A549 (cell line): ENCODE measurements at regions not wholly inside any gene's neighbourhood (a gene's known extent, or its start where the extent isn't known, plus 50 kb on each side); places are given as distances from the start of the nearest gene placed in this dataset.

Experiments used
- ATAC-seq, 2 experiments: fragments of 200-7000 bp in 1 of 2; fragments of >200 bp in 1 of 2; cut with Nextera tagmentation in 1 of 2; cut with Tn5 transposase in 1 of 2; 3 replicates each; pipeline versions ENCODE4 v1.8.0 to v1.9.1; 2018 to 2020; ENCODE audit warnings: mild to moderate bottlenecking in 1 of 2, moderate library complexity in 1 of 2
- CTCF ChIA-PET: fragments of 300-600 bp; sonication (Branson Sonifier 250); formaldehyde crosslinking; extraction: SDS; loops from one replicate; lab custom pipeline; 2021; ENCODE audit warnings: antibody characterized with exemption, inconsistent platforms; lab: Yijun Ruan, JAX
- POLR2A ChIA-PET: fragments of 350-600 bp; formaldehyde crosslinking; extraction: SDS; loops from one replicate; lab custom pipeline; 2021; ENCODE audit warnings: antibody characterized with exemption, inconsistent platforms; lab: Yijun Ruan, JAX
- DNase-seq, 2 experiments: peaks; one replicate each; pipeline versions ENCODE4 v3.0.0 to v3.0.0-alpha.2; 2011 to 2016; ENCODE audit warnings: low read depth in 1 of 2, low spot score in 1 of 2
- FAIRE-seq: peaks from 2 replicates; lab custom pipeline; 2011; peaks lifted over from hg19 to GRCh38; lab: Jason Lieb, UNC
- H3K27ac ChIP-seq, 2 experiments: fragments of >200 bp; sonication (Bioruptor Twin); formaldehyde crosslinking; 3 replicates each; pipeline ENCODE4 v1.5.1; 2016 to 2017
- H3K4me1 ChIP-seq: fragments of >200 bp; sonication (Bioruptor Twin); formaldehyde crosslinking; 3 replicates; pipeline ENCODE4 v1.6.1; 2016
- H3K4me2 ChIP-seq: fragments of >200 bp; sonication (Bioruptor Twin); formaldehyde crosslinking; 3 replicates; pipeline ENCODE4 v1.6.1; 2016
- H3K4me3 ChIP-seq: fragments of >200 bp; sonication (Bioruptor Twin); formaldehyde crosslinking; 3 replicates; pipeline ENCODE4 v1.5.1; 2016
- H3K9me3 ChIP-seq: fragments of >200 bp; sonication (Bioruptor Twin); formaldehyde crosslinking; 3 replicates; pipeline ENCODE4 v1.6.1; 2016
- CBX2 ChIP-seq: fragments of 200-600 bp; sonication (generic); IDR thresholded peaks from 2 replicates; pipeline ENCODE4 v1.6.1; 2016; ENCODE audit warnings: low read depth, mild to moderate bottlenecking, borderline replicate concordance
- EHMT2 ChIP-seq: fragments of 200-600 bp; sonication (generic); IDR thresholded peaks from 2 replicates; pipeline ENCODE4 v1.6.1; 2016; ENCODE audit warnings: antibody characterized with exemption, low read depth, mild to moderate bottlenecking, moderate library complexity
- EP300 ChIP-seq, 2 experiments: fragments of >200 bp; sonication (Bioruptor Twin); formaldehyde crosslinking; IDR thresholded peaks; 2 replicates in 1 of 2; 3 replicates in 1 of 2; pipeline ENCODE4 v1.6.1; 2016 to 2017
- ESRRA ChIP-seq: fragments of 150-350 bp; IDR thresholded peaks from 2 replicates; pipeline ENCODE4 v1.6.1; 2014; ENCODE audit warnings: mild to moderate bottlenecking, low read length, borderline replicate concordance
- FOSB ChIP-seq: fragments of 250-450 bp; sonication (Bioruptor Pico); IDR thresholded peaks from 2 replicates; pipeline ENCODE4 v1.5.0; 2020; ENCODE audit warnings: mild to moderate bottlenecking, moderate library complexity
- FOXS1 ChIP-seq: fragments of 250-450 bp; sonication (Bioruptor Pico); IDR thresholded peaks from 2 replicates; pipeline ENCODE4 v1.5.0; 2020; ENCODE audit warnings: mild to moderate bottlenecking, moderate library complexity
- GATA3 ChIP-seq: IDR thresholded peaks from 2 replicates; pipeline ENCODE4 v1.6.1; 2012; ENCODE audit warnings: borderline replicate concordance
- HOXA7 ChIP-seq: fragments of 250-450 bp; sonication (Bioruptor Pico); IDR thresholded peaks from 2 replicates; pipeline ENCODE4 v1.5.0; 2020; ENCODE audit warnings: mild to moderate bottlenecking, moderate library complexity
- HOXB13 ChIP-seq: fragments of 250-450 bp; sonication (Bioruptor Pico); IDR thresholded peaks from 2 replicates; pipeline ENCODE4 v1.5.0; 2020; ENCODE audit warnings: low read depth, mild to moderate bottlenecking, moderate library complexity
- JUNB ChIP-seq: fragments of >200 bp; sonication (Bioruptor Twin); formaldehyde crosslinking; IDR thresholded peaks from 2 replicates; pipeline ENCODE4 v1.6.1; 2016
- KDM5A ChIP-seq: fragments of 200-600 bp; sonication (generic); IDR thresholded peaks from 2 replicates; pipeline ENCODE4 v1.6.1; 2016; ENCODE audit warnings: antibody characterized with exemption, mild to moderate bottlenecking
- MAFK ChIP-seq: fragments of 450-650 bp; IDR thresholded peaks from 2 replicates; pipeline ENCODE4 v1.6.1; 2014; ENCODE audit not compliant: partially characterized antibody
- NFE2L2 ChIP-seq: fragments of 150-350 bp; conservative IDR thresholded peaks from 2 replicates; pipeline ENCODE4 v1.6.1; 2014; ENCODE audit warnings: low read length
- POLR2A ChIP-seq: IDR thresholded peaks from 2 replicates; pipeline ENCODE4 v1.6.1; 2012; ENCODE audit warnings: mild to moderate bottlenecking, low read length
- RARB ChIP-seq: fragments of 250-450 bp; sonication (Bioruptor Pico); IDR thresholded peaks from 2 replicates; pipeline ENCODE4 v1.8.0; 2021; ENCODE audit warnings: mild to moderate bottlenecking, moderate library complexity
- RFX5 ChIP-seq: fragments of 450-650 bp; IDR thresholded peaks from 2 replicates; pipeline ENCODE4 v1.7.1; 2014; ENCODE audit warnings: antibody characterized with exemption, mild to moderate bottlenecking, moderate library complexity
- RNF2 ChIP-seq: fragments of 200-600 bp; sonication (generic); IDR thresholded peaks from 2 replicates; pipeline ENCODE4 v1.6.1; 2016; ENCODE audit warnings: low read depth, mild to moderate bottlenecking, antibody characterized with exemption, moderate library complexity, borderline replicate concordance
- ZNF302 ChIP-seq: fragments of 250-450 bp; sonication (Bioruptor Pico); IDR thresholded peaks from 2 replicates; pipeline ENCODE4 v1.9.0; 2021; ENCODE audit warnings: inconsistent platforms, mild to moderate bottlenecking, moderate library complexity
- WGBS: methylation state at CpG from one replicate; pipeline ENCODE4 v1.1.6; 2017; ENCODE audit errors: missing lambda C conversion rate; 5-methylcytosine and 5-hydroxymethylcytosine counted together
- TF ChIP-seq, protein P1 (sequence below): fragments of 200-600 bp; sonication (generic); IDR thresholded peaks from 2 replicates; pipeline ENCODE4 v1.6.1; 2016; ENCODE audit warnings: antibody characterized with exemption, mild to moderate bottlenecking, moderate library complexity
- TF ChIP-seq, protein P2 (sequence below): fragments of >200 bp; sonication (Bioruptor Twin); formaldehyde crosslinking; IDR thresholded peaks from 3 replicates; pipeline ENCODE4 v1.5.1; 2016
- TF ChIP-seq, protein P3 (sequence below): fragments of 450-650 bp; IDR thresholded peaks from 2 replicates; pipeline ENCODE4 v1.6.1; 2014; ENCODE audit warnings: antibody characterized with exemption
- TF ChIP-seq, protein P4 (sequence below): fragments of 250-450 bp; sonication (Bioruptor Pico); IDR thresholded peaks from 2 replicates; pipeline ENCODE4 v1.5.0; 2020; ENCODE audit warnings: low read depth, mild to moderate bottlenecking, moderate library complexity
- TF ChIP-seq, protein P5 (sequence below): fragments of 150-350 bp; IDR thresholded peaks from 2 replicates; pipeline ENCODE4 v1.6.1; 2014; ENCODE audit warnings: low read depth, mild to moderate bottlenecking, low read length

DNA sequence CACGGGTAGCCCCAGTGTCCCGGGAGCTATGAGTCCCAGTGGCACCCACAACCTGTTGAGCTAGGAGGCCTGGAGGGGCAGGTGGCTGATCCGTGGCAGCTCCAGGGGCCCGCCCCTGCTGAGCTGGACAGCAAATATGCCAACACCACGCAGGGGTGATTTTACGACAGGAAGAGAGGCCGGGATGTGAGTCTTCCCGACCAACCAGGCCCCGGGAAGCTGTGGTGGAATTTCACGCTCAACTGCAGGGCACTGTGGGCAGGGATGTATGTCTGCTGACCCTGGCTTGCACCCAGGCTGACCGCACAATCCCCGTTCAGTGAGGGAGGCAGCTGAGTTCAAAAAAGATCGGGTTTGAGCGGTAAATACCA lies 183.9 kb downstream of the ERMARD start (continued):
- TF ChIP-seq, protein P1, sequence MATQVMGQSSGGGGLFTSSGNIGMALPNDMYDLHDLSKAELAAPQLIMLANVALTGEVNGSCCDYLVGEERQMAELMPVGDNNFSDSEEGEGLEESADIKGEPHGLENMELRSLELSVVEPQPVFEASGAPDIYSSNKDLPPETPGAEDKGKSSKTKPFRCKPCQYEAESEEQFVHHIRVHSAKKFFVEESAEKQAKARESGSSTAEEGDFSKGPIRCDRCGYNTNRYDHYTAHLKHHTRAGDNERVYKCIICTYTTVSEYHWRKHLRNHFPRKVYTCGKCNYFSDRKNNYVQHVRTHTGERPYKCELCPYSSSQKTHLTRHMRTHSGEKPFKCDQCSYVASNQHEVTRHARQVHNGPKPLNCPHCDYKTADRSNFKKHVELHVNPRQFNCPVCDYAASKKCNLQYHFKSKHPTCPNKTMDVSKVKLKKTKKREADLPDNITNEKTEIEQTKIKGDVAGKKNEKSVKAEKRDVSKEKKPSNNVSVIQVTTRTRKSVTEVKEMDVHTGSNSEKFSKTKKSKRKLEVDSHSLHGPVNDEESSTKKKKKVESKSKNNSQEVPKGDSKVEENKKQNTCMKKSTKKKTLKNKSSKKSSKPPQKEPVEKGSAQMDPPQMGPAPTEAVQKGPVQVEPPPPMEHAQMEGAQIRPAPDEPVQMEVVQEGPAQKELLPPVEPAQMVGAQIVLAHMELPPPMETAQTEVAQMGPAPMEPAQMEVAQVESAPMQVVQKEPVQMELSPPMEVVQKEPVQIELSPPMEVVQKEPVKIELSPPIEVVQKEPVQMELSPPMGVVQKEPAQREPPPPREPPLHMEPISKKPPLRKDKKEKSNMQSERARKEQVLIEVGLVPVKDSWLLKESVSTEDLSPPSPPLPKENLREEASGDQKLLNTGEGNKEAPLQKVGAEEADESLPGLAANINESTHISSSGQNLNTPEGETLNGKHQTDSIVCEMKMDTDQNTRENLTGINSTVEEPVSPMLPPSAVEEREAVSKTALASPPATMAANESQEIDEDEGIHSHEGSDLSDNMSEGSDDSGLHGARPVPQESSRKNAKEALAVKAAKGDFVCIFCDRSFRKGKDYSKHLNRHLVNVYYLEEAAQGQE = no peak
- TF ChIP-seq FOSB (CRISPR knock-in tag) = no peak
- TF ChIP-seq JUNB = no peak
- TF ChIP-seq HOXB13 (CRISPR knock-in tag) = no peak
- TF ChIP-seq, protein P2, sequence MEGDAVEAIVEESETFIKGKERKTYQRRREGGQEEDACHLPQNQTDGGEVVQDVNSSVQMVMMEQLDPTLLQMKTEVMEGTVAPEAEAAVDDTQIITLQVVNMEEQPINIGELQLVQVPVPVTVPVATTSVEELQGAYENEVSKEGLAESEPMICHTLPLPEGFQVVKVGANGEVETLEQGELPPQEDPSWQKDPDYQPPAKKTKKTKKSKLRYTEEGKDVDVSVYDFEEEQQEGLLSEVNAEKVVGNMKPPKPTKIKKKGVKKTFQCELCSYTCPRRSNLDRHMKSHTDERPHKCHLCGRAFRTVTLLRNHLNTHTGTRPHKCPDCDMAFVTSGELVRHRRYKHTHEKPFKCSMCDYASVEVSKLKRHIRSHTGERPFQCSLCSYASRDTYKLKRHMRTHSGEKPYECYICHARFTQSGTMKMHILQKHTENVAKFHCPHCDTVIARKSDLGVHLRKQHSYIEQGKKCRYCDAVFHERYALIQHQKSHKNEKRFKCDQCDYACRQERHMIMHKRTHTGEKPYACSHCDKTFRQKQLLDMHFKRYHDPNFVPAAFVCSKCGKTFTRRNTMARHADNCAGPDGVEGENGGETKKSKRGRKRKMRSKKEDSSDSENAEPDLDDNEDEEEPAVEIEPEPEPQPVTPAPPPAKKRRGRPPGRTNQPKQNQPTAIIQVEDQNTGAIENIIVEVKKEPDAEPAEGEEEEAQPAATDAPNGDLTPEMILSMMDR = no peak
- TF ChIP-seq NFE2L2 = no peak
- no peak for TF ChIP-seq POLR2A
- TF ChIP-seq KDM5A = no peak
- TF ChIP-seq ESRRA = no peak

DNA sequence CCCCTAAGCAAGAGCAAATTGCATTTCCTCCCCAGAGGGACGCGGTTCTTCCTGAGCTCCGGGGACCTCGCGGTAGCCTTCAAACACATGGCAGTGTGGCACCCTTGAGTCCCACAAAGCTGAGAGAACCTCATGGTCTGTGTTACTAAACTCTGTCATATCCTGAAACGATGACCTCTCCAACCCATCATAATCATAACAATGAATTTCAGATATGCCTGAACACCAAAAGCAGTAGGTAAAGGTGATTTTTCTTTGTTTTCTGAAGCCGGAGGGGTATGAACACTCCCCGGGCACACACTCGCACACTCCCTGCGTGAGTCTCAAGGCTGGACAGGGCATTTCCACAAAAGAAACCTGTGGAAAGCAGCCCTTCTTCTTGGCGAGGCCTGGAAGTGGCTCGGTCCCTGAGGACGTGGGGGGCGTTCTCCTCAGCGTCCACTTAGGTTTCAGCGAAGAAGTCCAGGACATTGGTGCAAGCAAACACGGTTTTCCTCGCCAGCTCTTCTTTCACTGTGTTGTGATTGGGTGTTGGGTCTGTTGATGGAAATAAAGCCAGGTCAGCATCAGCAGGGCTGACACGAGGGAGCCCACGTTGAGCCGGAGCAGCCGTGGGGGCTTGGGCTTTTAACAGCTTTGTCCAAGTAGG lies 183.4 kb downstream of the ERMARD start:
- Histone ChIP-seq H3K27ac (no peak overlapping the region), H3K4me2 (no peak overlapping the region), H3K4me1 (no peaks in the 10 kb centered on the region), H3K9me3 (no peaks in the 10 kb centered on the region)
- no peak for FAIRE-seq
- WGBS = 76% methylated on average over 7 of the region's 22 CpGs
- ChIA-PET POLR2A (no interaction called here), CTCF (interaction anchor here (1.0 kb wide), 1 partner anchor 145 kb away, joined by 3 read pairs; no protein-coding TSS in a partner anchor)
- no peak for TF ChIP-seq MAFK
- TF ChIP-seq HOXA7 (CRISPR knock-in tag) = no peak
- no peak for TF ChIP-seq ZNF302 (CRISPR knock-in tag)
- TF ChIP-seq EP300 (IDR thresholded peaks at IDR 0.05) = no peak
- no peak for TF ChIP-seq HOXB13 (CRISPR knock-in tag)
- TF ChIP-seq CBX2 = no peak
- TF ChIP-seq GATA3 = no peak
- TF ChIP-seq, protein P3, sequence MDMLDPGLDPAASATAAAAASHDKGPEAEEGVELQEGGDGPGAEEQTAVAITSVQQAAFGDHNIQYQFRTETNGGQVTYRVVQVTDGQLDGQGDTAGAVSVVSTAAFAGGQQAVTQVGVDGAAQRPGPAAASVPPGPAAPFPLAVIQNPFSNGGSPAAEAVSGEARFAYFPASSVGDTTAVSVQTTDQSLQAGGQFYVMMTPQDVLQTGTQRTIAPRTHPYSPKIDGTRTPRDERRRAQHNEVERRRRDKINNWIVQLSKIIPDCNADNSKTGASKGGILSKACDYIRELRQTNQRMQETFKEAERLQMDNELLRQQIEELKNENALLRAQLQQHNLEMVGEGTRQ = no peak
- no peak for TF ChIP-seq RNF2
- no peak for TF ChIP-seq JUNB
- TF ChIP-seq FOSB (CRISPR knock-in tag) = no peak
- TF ChIP-seq, protein P4, sequence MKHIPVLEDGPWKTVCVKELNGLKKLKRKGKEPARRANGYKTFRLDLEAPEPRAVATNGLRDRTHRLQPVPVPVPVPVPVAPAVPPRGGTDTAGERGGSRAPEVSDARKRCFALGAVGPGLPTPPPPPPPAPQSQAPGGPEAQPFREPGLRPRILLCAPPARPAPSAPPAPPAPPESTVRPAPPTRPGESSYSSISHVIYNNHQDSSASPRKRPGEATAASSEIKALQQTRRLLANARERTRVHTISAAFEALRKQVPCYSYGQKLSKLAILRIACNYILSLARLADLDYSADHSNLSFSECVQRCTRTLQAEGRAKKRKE = no peak
- TF ChIP-seq, protein P5, sequence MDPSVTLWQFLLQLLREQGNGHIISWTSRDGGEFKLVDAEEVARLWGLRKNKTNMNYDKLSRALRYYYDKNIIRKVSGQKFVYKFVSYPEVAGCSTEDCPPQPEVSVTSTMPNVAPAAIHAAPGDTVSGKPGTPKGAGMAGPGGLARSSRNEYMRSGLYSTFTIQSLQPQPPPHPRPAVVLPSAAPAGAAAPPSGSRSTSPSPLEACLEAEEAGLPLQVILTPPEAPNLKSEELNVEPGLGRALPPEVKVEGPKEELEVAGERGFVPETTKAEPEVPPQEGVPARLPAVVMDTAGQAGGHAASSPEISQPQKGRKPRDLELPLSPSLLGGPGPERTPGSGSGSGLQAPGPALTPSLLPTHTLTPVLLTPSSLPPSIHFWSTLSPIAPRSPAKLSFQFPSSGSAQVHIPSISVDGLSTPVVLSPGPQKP = no peak
- no peak for TF ChIP-seq POLR2A
- TF ChIP-seq FOXS1 (CRISPR knock-in tag) = no peak
- TF ChIP-seq RARB (CRISPR knock-in tag) = no peak
- no peak for TF ChIP-seq KDM5A
- no peak for TF ChIP-seq EHMT2
- TF ChIP-seq RFX5 = no peak
- TF ChIP-seq, all 56 proteins: peak for 0
- DNase-seq (no peak), ATAC-seq (no peak)
- no peak overlapping the region for H3K4me3 ChIP-seq
